ENCODE measurements at regions not wholly inside any gene's neighbourhood (a gene's known extent, or its start where the extent isn't known, plus 50 kb on each side); places are given as distances from the start of the nearest gene placed in this dataset.

- no peak overlapping the region for H3K27ac Mint-ChIP-seq
- no peak for DNase-seq (ENCODE audit: low spot score)
- H3K9me3 Mint-ChIP-seq = peaks cover 84% of the 10 kb centered on the region
Observed at GRCh38 chr12:127300753-127301152, 966.2 kb upstream of the TMEM132C start.

More at GRCh38 chr12:127300753-127301152, 966.2 kb upstream of the TMEM132C start:
- peaks cover 11% of the 10 kb centered on the region for H3K27me3 Mint-ChIP-seq (ENCODE audit: low read depth)
- CTCF ChIA-PET = no interaction called here
- H3K4me3 Mint-ChIP-seq = no peak overlapping the region
- no peak for TF ChIP-seq ZNF396 (CRISPR knock-in tag; IDR thresholded peaks at IDR 0.05; ENCODE audit: borderline replicate concordance)
- TF ChIP-seq CREM (CRISPR knock-in tag; IDR thresholded peaks at IDR 0.05) = no peak
- TF ChIP-seq ZNF317 (CRISPR knock-in tag; IDR thresholded peaks at IDR 0.05; ENCODE audit: borderline replicate concordance, low read depth) = no peak
- TF ChIP-seq ATF2 (CRISPR knock-in tag; IDR thresholded peaks at IDR 0.05; ENCODE audit: borderline replicate concordance, low read depth) = no peak
- no peak for TF ChIP-seq TEAD1 (CRISPR knock-in tag; IDR thresholded peaks at IDR 0.05)
- no peak for TF ChIP-seq GABPB1 (CRISPR knock-in tag; IDR thresholded peaks at IDR 0.05)
- no peak for TF ChIP-seq PREB (CRISPR knock-in tag; IDR thresholded peaks at IDR 0.05; ENCODE audit: borderline replicate concordance)
- TF ChIP-seq RORB (CRISPR knock-in tag; IDR thresholded peaks at IDR 0.05) = no peak
- no peak for TF ChIP-seq ZNF138 (CRISPR knock-in tag; conservative IDR thresholded peaks at IDR 0.05)
- TF ChIP-seq E2F5 (CRISPR knock-in tag; IDR thresholded peaks at IDR 0.05) = no peak
- no peak for TF ChIP-seq IRF1 (CRISPR knock-in tag; IDR thresholded peaks at IDR 0.05)
- no peak for TF ChIP-seq CTCF (IDR thresholded peaks at IDR 0.05)
- no peak for TF ChIP-seq ZNF512 (CRISPR knock-in tag; IDR thresholded peaks at IDR 0.05; ENCODE audit: borderline replicate concordance)
- no peak for TF ChIP-seq ZNF416 (CRISPR knock-in tag; IDR thresholded peaks at IDR 0.05)
- no peak for TF ChIP-seq ZBTB21 (CRISPR knock-in tag; IDR thresholded peaks at IDR 0.05; ENCODE audit: borderline replicate concordance)
- TF ChIP-seq ZNF671 (CRISPR knock-in tag; IDR thresholded peaks at IDR 0.05) = no peak
- no peak for TF ChIP-seq NFYB (CRISPR knock-in tag; conservative IDR thresholded peaks at IDR 0.05; ENCODE audit: low read depth)
- peaks cover 64% of the 10 kb centered on the region for H3K36me3 Mint-ChIP-seq
- POLR2A ChIA-PET = no interaction called here
- ATAC-seq = no peak
- H3K4me1 Mint-ChIP-seq = no peaks in the 10 kb centered on the region
